HG02938 (cell line): ENCODE measurements at regions not wholly inside any gene's neighbourhood (a gene's known extent, or its start where the extent isn't known, plus 50 kb on each side); places are given as distances from the start of the nearest gene placed in this dataset.

Experiments
- ATAC-seq: cut with Tn5 transposase; IDR thresholded peaks from one replicate; pipeline ENCODE4 v1.9.1; 2021; ENCODE audit warnings: mild to moderate bottlenecking, moderate library complexity; ENCODE audit not compliant: unreplicated experiment

- no peak for ATAC-seq
These were observed 225.7 kb downstream of the UTP18 start for GRCh38 chr17:51486091-51486490.

GRCh38 chr17:51486885-51487520 lies 226.7 kb downstream of the UTP18 start:
- ATAC-seq = no peak

- ATAC-seq = no peak
These were observed 227.6 kb downstream of the UTP18 start for GRCh38 chr17:51487947-51488346.

GRCh38 chr17:51491416-51491815 lies 231.1 kb downstream of the UTP18 start:
- no peak for ATAC-seq

- ATAC-seq = no peak
These were observed 232.9 kb downstream of the UTP18 start for GRCh38 chr17:51493206-51493605.

GRCh38 chr17:51496378-51496777 lies 236.0 kb downstream of the UTP18 start:
- no peak for ATAC-seq

- ATAC-seq = no peak
These were observed 239.6 kb downstream of the UTP18 start for GRCh38 chr17:51499897-51500296.

GRCh38 chr17:51500454-51500853 lies 240.1 kb downstream of the UTP18 start:
- no peak for ATAC-seq

- ATAC-seq = no peak
These were observed 245.1 kb downstream of the UTP18 start for GRCh38 chr17:51505450-51505849.

- no peak for ATAC-seq
These were observed 247.1 kb downstream of the UTP18 start for GRCh38 chr17:51507444-51507843.

- ATAC-seq = no peak
These were observed 247.7 kb downstream of the UTP18 start for GRCh38 chr17:51508048-51508447.

- no peak for ATAC-seq
These were observed 250.6 kb downstream of the UTP18 start for GRCh38 chr17:51510940-51511339.

- no peak for ATAC-seq
These were observed 252.0 kb downstream of the UTP18 start for GRCh38 chr17:51512220-51512907.

- ATAC-seq = no peak
These were observed 256.6 kb downstream of the UTP18 start for GRCh38 chr17:51516924-51517323.

- no peak for ATAC-seq
These were observed 264.2 kb downstream of the UTP18 start for GRCh38 chr17:51524524-51524923.

GRCh38 chr17:51526507-51526906 lies 266.2 kb downstream of the UTP18 start:
- no peak for ATAC-seq

GRCh38 chr17:51527225-51527982 lies 267.1 kb downstream of the UTP18 start:
- no peak for ATAC-seq

GRCh38 chr17:51528111-51528510 lies 267.8 kb downstream of the UTP18 start:
- no peak for ATAC-seq

- no peak for ATAC-seq
These were observed 272.9 kb downstream of the UTP18 start for GRCh38 chr17:51533219-51533618.

GRCh38 chr17:51533821-51534220 lies 273.5 kb downstream of the UTP18 start:
- ATAC-seq = no peak

- no peak for ATAC-seq
These were observed 276.3 kb downstream of the UTP18 start for GRCh38 chr17:51536627-51537026.

- no peak for ATAC-seq
These were observed 277.7 kb downstream of the UTP18 start for GRCh38 chr17:51537996-51538550.
